SK-N-SH treated with all-trans-retinoic acid at 6 μM for 48 hours (cell line): ENCODE measurements at regions not wholly inside any gene's neighbourhood (a gene's known extent, or its start where the extent isn't known, plus 50 kb on each side); places are given as distances from the start of the nearest gene placed in this dataset.

ENCODE experiments used
- ATAC-seq: fragments of 200-7000 bp; cut with Tn5 transposase; 3 replicates; pipeline ENCODE4 v1.9.1; 2020; ENCODE audit warnings: mild to moderate bottlenecking, moderate library complexity
- ARNTL ChIP-seq: fragments of 450-650 bp; formaldehyde crosslinking; IDR thresholded peaks from 2 replicates; pipeline ENCODE4 v1.5.0; 2020; ENCODE audit warnings: low read depth, mild to moderate bottlenecking, moderate library complexity, borderline replicate concordance
- BACH2 ChIP-seq: fragments of 250-450 bp; sonication (Bioruptor Pico); IDR thresholded peaks from 2 replicates; pipeline ENCODE4 v1.9.0; 2021; ENCODE audit warnings: mild to moderate bottlenecking, borderline replicate concordance
- CREB5 ChIP-seq: fragments of 250-450 bp; sonication (Bioruptor Pico); IDR thresholded peaks from 2 replicates; pipeline ENCODE4 v1.5.1; 2020; ENCODE audit warnings: low read depth, mild to moderate bottlenecking, moderate library complexity
- CSDC2 ChIP-seq: fragments of 250-450 bp; sonication (Bioruptor Pico); IDR thresholded peaks from 2 replicates; pipeline ENCODE4 v1.5.0; 2020; ENCODE audit warnings: mild to moderate bottlenecking, moderate library complexity
- CSRNP3 ChIP-seq: fragments of 250-450 bp; sonication (Bioruptor Pico); IDR thresholded peaks from 2 replicates; pipeline ENCODE4 v1.5.1; 2021; ENCODE audit warnings: mild to moderate bottlenecking, moderate library complexity
- GLIS3 ChIP-seq: fragments of 250-450 bp; sonication (Bioruptor Pico); IDR thresholded peaks from 2 replicates; pipeline ENCODE4 v1.5.0; 2020; ENCODE audit warnings: mild to moderate bottlenecking, moderate library complexity
- ISL1 ChIP-seq: fragments of 250-450 bp; sonication (Bioruptor Pico); IDR thresholded peaks from 2 replicates; pipeline ENCODE4 v2.1.2; 2022; ENCODE audit warnings: mild to moderate bottlenecking, moderate library complexity
- OSR1 ChIP-seq: fragments of 250-450 bp; sonication (Bioruptor Pico); IDR thresholded peaks from 2 replicates; pipeline ENCODE4 v1.8.0; 2022; ENCODE audit warnings: moderate library complexity, mild to moderate bottlenecking, inconsistent platforms
- PATZ1 ChIP-seq: fragments of 250-450 bp; sonication (Bioruptor Pico); IDR thresholded peaks from 2 replicates; pipeline ENCODE4 v1.8.0; 2020; ENCODE audit warnings: mild to moderate bottlenecking, moderate library complexity, borderline replicate concordance
- PPARA ChIP-seq: fragments of 250-450 bp; sonication (Bioruptor Pico); IDR thresholded peaks from 2 replicates; pipeline ENCODE4 v1.5.0; 2020; ENCODE audit warnings: mild to moderate bottlenecking, borderline replicate concordance
- SNAI2 ChIP-seq: fragments of 250-450 bp; sonication (Bioruptor Pico); IDR thresholded peaks from 2 replicates; pipeline ENCODE4 v1.5.0; 2020; ENCODE audit warnings: mild to moderate bottlenecking, moderate library complexity
- TCF4 ChIP-seq: fragments of 250-450 bp; sonication (Bioruptor Pico); IDR thresholded peaks from 2 replicates; pipeline ENCODE4 v1.8.0; 2021; ENCODE audit warnings: mild to moderate bottlenecking, moderate library complexity, borderline replicate concordance
- TOX ChIP-seq: fragments of 250-450 bp; sonication (Bioruptor Pico); IDR thresholded peaks from 2 replicates; pipeline ENCODE4 v1.8.0; 2021; ENCODE audit warnings: mild to moderate bottlenecking, moderate library complexity, borderline replicate concordance
- TSHZ2 ChIP-seq: fragments of 250-450 bp; sonication (Bioruptor Pico); IDR thresholded peaks from 2 replicates; pipeline ENCODE4 v1.5.0; 2020; ENCODE audit warnings: mild to moderate bottlenecking, moderate library complexity
- ZC3H10 ChIP-seq: fragments of 250-450 bp; sonication (Bioruptor Pico); IDR thresholded peaks from 2 replicates; pipeline ENCODE4 v1.5.1; 2021; ENCODE audit warnings: mild to moderate bottlenecking, moderate library complexity
- ZFP3 ChIP-seq: fragments of 250-450 bp; sonication (Bioruptor Pico); IDR thresholded peaks from 2 replicates; pipeline ENCODE4 v1.5.0; 2020; ENCODE audit warnings: mild to moderate bottlenecking, moderate library complexity
- ZFP30 ChIP-seq: fragments of 450-650 bp; formaldehyde crosslinking; IDR thresholded peaks from 2 replicates; pipeline ENCODE4 v1.5.0; 2022; ENCODE audit warnings: mild to moderate bottlenecking, moderate library complexity
- ZNF565 ChIP-seq: fragments of 450-650 bp; formaldehyde crosslinking; conservative IDR thresholded peaks from 2 replicates; pipeline ENCODE4 v1.5.0; 2020; ENCODE audit warnings: low read depth, mild to moderate bottlenecking, moderate library complexity
- ZNF70 ChIP-seq: fragments of 450-650 bp; formaldehyde crosslinking; IDR thresholded peaks from 2 replicates; pipeline ENCODE4 v1.5.0; 2020; ENCODE audit warnings: mild to moderate bottlenecking, moderate library complexity
- ZNF8 ChIP-seq: fragments of 450-650 bp; formaldehyde crosslinking; IDR thresholded peaks from 2 replicates; pipeline ENCODE4 v1.5.0; 2020; ENCODE audit warnings: mild to moderate bottlenecking, moderate library complexity

- TF ChIP-seq ARNTL = no peak
- no peak for TF ChIP-seq BACH2 (CRISPR knock-in tag)
- no peak for TF ChIP-seq PPARA
- no peak for TF ChIP-seq ZFP3 (CRISPR knock-in tag)
- TF ChIP-seq ZNF70 (CRISPR knock-in tag) = no peak
- no peak for TF ChIP-seq PATZ1 (CRISPR knock-in tag)
- no peak for TF ChIP-seq ZNF8
Measured at GRCh38 chr14:104386151-104386841, 193.3 kb upstream of the C14orf180 start (continued).

GRCh38 chr14:104387022-104388010 is 192.2 kb upstream of the C14orf180 start:
- TF ChIP-seq ZFP30 (CRISPR knock-in tag) (no peak), ZNF8 (no peak), ZNF70 (CRISPR knock-in tag) (no peak), OSR1 (no peak), TCF4 (CRISPR knock-in tag) (no peak), TSHZ2 (no peak), BACH2 (CRISPR knock-in tag) (no peak), TOX (CRISPR knock-in tag) (no peak), ISL1 (CRISPR knock-in tag) (no peak), ZC3H10 (CRISPR knock-in tag) (no peak), GLIS3 (CRISPR knock-in tag) (no peak), SNAI2 (no peak), ARNTL (no peak), ZNF565 (no peak), CSDC2 (no peak), CSRNP3 (CRISPR knock-in tag) (no peak), PPARA (no peak), CREB5 (CRISPR knock-in tag) (no peak), PATZ1 (CRISPR knock-in tag) (no peak)
- no peak for ATAC-seq
